Activated naive CD4-positive, alpha-beta T cell (primary cell): ENCODE measurements at regions not wholly inside any gene's neighbourhood (a gene's known extent, or its start where the extent isn't known, plus 50 kb on each side); places are given as distances from the start of the nearest gene placed in this dataset.
"Not testable (repeated sequence)": the region's sequence is repeated elsewhere in the genome, so short reads cannot be mapped to it uniquely, and the experiment has no call there.

ENCODE experiments used
- DNase-seq, 4 experiments: peaks; one replicate each; lab custom pipeline; 2025; lab: John Stamatoyannopoulos, UW

GRCh38 chr5:96133341-96134079 is 171.9 kb upstream of the ELL2 start:
- no peak for DNase-seq

- DNase-seq, result no peak
These were observed 167.6 kb upstream of the ELL2 start for GRCh38 chr5:96129276-96129675.

GRCh38 chr5:96128204-96128864 is 166.7 kb upstream of the ELL2 start:
- no peak for DNase-seq

GRCh38 chr5:96127538-96127937 is 165.9 kb upstream of the ELL2 start:
- no peak for DNase-seq

- DNase-seq, result no peak
These were observed 163.7 kb upstream of the ELL2 start for GRCh38 chr5:96125231-96125891.

- DNase-seq, result no peak
These were observed 162.9 kb upstream of the ELL2 start for GRCh38 chr5:96124589-96124988.

- no peak for DNase-seq
These were observed 161.8 kb upstream of the ELL2 start for GRCh38 chr5:96123418-96123817.

- DNase-seq, result no peak
These were observed 159.7 kb upstream of the ELL2 start for GRCh38 chr5:96121364-96121763.

- DNase-seq, result no peak
These were observed 158.5 kb upstream of the ELL2 start for GRCh38 chr5:96120120-96120519.

- no peak for DNase-seq
These were observed 156.4 kb upstream of the ELL2 start for GRCh38 chr5:96117771-96118651.

- DNase-seq, result no peak
These were observed 153.6 kb upstream of the ELL2 start for GRCh38 chr5:96115147-96115807.

GRCh38 chr5:96114736-96115135 is 153.1 kb upstream of the ELL2 start:
- DNase-seq, result no peak

- DNase-seq, result no peak
These were observed 151.7 kb upstream of the ELL2 start for GRCh38 chr5:96113170-96113939.

- no peak for DNase-seq
These were observed 151.1 kb upstream of the ELL2 start for GRCh38 chr5:96112703-96113102.

GRCh38 chr5:96112123-96112670 is 150.5 kb upstream of the ELL2 start:
- DNase-seq, result no peak

GRCh38 chr5:96111080-96111756 is 149.6 kb upstream of the ELL2 start:
- DNase-seq, result no peak

GRCh38 chr5:96110300-96110699 is 148.6 kb upstream of the ELL2 start:
- no peak for DNase-seq

GRCh38 chr5:96108629-96109028 is 147.0 kb upstream of the ELL2 start:
- not testable (repeated sequence) for DNase-seq

- DNase-seq, result not testable (repeated sequence)
These were observed 142.2 kb upstream of the ELL2 start for GRCh38 chr5:96103829-96104228.
